Fibroblast of the aortic adventitia (primary cell): ENCODE measurements at regions not wholly inside any gene's neighbourhood (a gene's known extent, or its start where the extent isn't known, plus 50 kb on each side); places are given as distances from the start of the nearest gene placed in this dataset.

Experiments
- DNase-seq: peaks from one replicate; pipeline ENCODE4 v3.0.0-alpha.2; 2010; ENCODE audit warnings: low read depth
- H3K4me3 ChIP-seq: 2 replicates; pipeline ENCODE4 v1.5.1; 2011; ENCODE audit warnings: low read depth, mild to moderate bottlenecking, control low read depth, low read length, moderate library complexity
- TF ChIP-seq, protein P1 (sequence below): IDR thresholded peaks from 2 replicates; pipeline ENCODE4 v1.5.1; 2011; ENCODE audit warnings: mild to moderate bottlenecking, low read length, control low read depth, inconsistent platforms; ENCODE audit not compliant: insufficient read depth

DNA sequence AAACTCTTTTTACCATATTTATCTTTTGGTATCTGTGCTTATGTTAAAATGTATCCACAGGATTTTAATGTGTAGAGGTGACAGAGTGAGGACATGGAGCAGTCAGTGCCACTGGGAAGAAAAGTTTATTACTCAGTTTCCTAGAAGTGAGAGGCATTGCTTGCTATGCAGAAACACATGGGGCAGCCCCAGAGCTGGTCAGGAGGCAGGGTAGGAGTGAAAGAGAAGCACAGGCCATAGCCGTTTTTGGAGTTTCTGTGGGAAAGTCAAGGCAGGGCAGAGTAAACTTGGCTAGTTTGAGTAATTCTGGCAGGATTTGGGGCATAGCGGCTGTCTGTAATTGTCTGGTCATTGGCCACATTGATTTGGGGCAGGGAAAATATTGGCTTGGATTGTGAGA lies 370.9 kb downstream of the FGF9 start:
- H3K4me3 ChIP-seq, result no peak overlapping the region
- TF ChIP-seq, protein P1, sequence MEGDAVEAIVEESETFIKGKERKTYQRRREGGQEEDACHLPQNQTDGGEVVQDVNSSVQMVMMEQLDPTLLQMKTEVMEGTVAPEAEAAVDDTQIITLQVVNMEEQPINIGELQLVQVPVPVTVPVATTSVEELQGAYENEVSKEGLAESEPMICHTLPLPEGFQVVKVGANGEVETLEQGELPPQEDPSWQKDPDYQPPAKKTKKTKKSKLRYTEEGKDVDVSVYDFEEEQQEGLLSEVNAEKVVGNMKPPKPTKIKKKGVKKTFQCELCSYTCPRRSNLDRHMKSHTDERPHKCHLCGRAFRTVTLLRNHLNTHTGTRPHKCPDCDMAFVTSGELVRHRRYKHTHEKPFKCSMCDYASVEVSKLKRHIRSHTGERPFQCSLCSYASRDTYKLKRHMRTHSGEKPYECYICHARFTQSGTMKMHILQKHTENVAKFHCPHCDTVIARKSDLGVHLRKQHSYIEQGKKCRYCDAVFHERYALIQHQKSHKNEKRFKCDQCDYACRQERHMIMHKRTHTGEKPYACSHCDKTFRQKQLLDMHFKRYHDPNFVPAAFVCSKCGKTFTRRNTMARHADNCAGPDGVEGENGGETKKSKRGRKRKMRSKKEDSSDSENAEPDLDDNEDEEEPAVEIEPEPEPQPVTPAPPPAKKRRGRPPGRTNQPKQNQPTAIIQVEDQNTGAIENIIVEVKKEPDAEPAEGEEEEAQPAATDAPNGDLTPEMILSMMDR, result no peak
- no peak for DNase-seq

DNA sequence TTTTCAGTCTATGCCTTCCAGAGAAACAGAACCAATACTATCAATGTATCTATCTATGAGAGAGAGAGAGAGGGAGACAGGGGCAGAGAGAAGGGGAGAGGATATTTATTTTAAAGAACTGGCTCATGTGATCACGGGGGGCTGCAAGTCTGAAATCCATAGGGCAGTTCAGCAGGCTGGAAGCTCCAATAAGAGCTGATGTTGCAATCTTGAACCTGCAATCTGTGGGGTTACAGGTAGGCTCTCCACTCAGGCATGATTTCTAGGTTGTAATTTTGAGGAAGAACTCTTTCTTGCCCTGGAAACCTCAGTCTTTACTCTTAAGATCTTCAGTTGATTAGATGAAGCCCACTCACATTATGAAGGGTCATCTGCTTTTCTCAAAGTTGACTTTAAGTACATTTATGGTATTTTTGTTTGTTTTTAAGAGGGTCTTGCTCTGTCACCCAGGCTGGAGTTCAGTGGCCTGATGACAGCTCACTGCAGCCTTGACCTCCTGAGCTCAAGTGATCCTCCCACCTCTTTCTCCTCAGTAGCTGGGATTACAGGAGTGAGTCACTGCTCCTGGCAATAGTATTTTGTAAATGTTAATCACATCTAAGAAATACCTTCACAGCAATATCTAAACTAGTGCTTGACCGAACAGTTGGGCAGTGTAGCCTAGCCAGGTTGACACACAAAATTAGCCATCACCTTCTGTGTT lies 376.4 kb downstream of the FGF9 start:
- TF ChIP-seq, protein P1, result no peak
- no peak overlapping the region for H3K4me3 ChIP-seq
- DNase-seq, result no peak

- DNase-seq, result no peak
- TF ChIP-seq, protein P1, result no peak
- H3K4me3 ChIP-seq, result no peak overlapping the region
Observed at GRCh38 chr13:22047785-22048104, 376.9 kb downstream of the FGF9 start.

- no peak for DNase-seq
- TF ChIP-seq, protein P1, result no peak
- no peak overlapping the region for H3K4me3 ChIP-seq
Observed at GRCh38 chr13:22049384-22049783, 378.5 kb downstream of the FGF9 start.

DNA sequence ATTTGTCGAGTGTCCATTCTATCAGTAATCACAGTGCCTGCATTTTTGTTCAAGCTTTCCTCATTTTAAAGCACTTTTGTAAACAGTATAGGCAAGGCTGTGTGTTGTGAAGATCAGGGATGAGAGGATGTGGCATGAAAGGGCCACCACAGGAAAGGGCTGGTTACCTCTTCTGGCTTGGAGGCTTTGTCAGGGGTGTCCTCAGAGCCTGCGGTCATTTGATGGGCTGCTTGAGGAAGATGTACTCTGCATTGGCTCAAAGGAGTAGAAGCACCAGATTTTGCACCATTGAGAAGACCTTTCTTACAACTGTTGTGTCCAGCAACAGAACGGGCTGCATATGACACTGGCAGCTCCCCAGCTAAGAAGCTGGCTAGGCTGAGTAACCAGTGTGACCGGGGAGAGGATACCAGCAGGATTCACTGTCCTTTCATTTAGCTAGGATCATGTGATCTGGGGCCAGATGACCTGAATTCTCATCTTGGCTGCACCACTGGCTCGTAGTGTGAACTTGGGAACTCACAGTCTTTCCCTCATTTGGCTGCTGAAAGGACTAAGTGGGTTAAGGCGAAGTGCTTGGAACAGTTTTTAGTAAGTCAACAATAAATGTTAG lies 380.2 kb downstream of the FGF9 start:
- no peak for DNase-seq
- H3K4me3 ChIP-seq, result no peak overlapping the region
- TF ChIP-seq, protein P1, result no peak

- no peak overlapping the region for H3K4me3 ChIP-seq
- TF ChIP-seq, protein P1, result no peak
- no peak for DNase-seq
Observed at GRCh38 chr13:22053053-22053452, 382.2 kb downstream of the FGF9 start.

- TF ChIP-seq, protein P1, result no peak
- DNase-seq, result no peak
- no peak overlapping the region for H3K4me3 ChIP-seq
Observed at GRCh38 chr13:22055259-22055658, 384.4 kb downstream of the FGF9 start.
